GM21515 (cell line): ENCODE measurements at regions not wholly inside any gene's neighbourhood (a gene's known extent, or its start where the extent isn't known, plus 50 kb on each side); places are given as distances from the start of the nearest gene placed in this dataset.

Source experiments
- ATAC-seq: cut with Tn5 transposase; IDR thresholded peaks from one replicate; pipeline ENCODE4 v1.9.1; 2021; ENCODE audit not compliant: unreplicated experiment

DNA sequence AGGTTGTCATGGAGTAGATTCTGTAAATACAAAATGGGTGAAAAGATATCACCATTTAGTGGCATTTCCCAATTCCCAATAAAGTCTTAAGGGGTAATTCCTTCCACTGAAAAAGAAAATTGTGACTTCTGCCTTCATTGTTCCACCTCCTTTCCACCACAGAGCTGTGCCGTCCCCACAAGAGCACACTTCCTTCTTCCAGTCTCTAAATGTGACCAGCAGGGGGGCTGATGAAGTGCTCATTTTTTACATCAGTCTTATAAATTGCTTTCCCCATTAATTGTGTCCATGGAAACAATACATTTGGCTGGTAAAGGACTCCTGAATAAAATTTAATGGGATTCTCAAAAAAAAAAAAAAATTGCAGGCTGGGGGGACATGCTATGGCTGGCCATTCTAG is 260.8 kb upstream of the PSMD7 start:
- ATAC-seq = no peak

DNA sequence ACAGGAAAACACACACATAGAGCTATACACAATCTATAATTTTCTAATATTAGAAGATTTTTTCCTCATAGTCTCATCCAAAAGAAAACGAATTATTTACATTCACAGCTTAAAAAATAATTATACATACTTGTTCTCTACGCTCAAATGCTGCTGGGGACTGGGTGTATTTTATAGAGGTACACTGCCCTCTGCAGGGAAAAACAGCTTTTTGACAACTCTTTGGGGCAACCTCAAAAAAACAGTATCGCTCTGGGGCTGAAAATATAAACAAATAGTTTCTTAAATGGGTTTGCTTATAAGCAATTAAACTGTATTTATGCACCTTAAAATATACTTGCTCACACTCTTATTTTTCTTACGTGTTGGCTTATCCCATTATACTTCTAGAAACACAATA is 261.8 kb upstream of the PSMD7 start:
- no peak for ATAC-seq

DNA sequence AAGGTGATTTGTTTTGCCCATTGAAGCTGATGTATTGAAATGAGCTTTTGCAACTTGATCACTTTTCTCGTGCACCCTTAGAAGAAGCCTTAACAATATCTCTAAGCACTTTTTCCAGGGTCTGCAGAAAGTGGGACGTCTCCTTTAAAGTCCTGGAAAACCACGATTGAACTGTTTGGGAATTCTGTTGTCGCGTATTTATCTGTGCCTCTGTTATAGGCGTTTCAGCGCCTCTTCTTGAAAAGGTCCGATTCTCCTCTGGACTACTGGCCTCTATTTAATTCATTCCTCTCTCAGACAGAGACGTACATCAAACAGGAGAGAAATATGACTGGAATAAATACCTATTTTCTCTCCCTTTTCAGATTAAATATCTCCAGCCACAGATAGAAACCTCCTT is 262.4 kb upstream of the PSMD7 start:
- no peak for ATAC-seq

DNA sequence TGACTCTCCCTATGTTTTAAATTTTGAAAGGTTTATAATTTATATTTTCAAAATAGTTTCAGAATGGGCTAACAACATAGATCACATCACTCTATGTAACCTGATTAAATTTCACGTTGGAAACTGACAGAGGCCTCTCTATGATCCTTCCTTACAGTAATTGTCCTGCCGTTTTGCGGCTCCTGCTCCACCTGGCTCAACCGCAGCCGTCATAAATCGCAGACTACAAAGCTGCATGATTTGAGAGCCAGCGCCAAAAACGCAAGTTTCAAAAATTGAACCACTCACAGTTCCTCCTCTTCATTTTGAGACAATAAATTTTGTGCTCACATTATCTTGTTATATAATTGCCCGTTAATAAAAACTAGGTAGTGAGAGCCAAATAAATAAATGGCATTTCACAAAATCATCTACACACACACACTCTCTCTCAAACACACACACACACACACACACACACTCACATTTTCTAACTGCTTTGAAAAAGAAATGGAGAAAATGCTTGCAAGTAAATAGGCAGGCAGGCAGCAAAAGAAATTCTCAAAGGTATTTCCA is 263.1 kb upstream of the PSMD7 start:
- ATAC-seq = no peak

DNA sequence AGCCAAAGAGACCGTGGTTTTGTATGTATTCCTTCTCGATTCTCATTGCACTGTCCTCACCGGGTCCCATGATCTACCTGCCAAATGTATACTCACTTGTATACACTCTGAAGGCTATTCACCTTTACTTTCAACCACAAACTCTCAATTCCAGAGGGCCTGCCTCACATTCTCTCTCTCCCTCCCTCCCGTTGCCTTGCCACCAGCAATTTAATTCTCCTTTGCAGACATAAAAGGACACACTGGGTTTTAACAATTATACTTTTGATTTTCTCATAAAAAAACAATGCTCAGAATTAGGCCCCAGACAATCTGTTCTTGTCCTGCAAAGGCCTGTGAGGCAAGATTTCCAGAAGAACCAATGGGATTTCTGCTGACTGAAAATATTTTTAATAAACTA is 265.1 kb upstream of the PSMD7 start:
- ATAC-seq = no peak

DNA sequence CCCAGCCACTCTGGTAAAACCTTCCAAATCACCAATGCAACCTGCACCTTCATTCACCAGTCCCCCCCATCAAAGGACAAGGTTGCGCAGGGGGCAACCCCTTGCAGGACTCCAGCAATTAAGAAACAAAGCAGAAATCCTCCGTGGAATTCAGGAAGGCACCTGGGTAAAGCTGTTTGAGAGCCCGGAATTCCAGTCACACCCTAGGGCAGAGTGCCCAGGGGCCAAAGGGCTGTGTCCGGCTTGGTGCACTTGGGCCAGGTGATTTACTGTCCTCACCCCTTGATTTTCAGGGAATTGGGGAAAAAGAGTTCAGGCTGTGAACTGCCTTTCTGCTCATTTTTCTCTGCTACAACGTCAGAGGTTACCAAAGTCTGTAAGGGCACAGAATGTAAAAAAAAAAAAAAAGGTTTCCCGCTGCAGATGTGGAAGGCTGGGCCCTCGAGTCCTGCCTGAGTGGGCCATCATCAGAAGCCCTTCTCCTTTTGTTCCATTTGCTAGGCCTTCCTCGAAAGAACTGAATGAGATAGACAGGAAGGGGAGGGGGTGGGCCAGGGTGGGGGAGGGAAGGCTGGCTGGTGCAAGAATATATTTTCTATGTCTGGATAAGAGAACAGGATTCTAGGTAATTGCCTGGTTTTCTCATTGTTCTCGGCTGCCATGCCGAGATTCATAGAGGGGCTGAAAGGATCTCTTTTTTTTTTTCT is 266.5 kb upstream of the PSMD7 start:
- no peak for ATAC-seq

DNA sequence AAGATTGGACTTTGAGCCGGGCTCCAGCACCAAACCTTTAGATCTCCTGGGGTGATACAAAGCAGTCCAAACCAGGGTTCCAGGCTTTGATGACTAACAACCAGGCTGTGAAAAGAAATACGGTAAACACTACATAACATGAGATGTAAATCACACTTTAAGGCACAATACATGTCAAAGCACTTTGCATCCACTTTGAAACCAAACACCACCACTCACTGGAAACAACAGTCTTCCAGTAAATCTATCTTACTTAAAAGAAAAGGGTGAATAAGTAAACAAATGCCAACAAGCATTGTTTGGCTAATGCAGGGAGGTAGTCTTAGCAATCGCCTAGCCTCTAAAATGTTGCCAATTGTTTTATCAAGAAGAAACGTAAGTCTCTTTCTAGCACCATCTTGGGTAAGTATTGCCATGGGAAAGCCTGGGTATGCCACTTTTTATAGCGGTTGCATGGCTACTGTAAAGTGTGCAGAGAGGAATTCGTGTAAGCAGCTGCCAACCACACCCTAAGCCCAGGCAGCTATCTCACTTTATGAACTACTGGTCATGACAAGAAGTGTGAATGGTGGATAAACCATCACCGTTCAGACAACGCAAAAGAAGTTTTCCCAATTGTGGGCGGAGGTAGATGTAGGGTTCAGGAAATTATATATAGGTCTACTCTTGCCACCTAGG is 267.4 kb upstream of the PSMD7 start:
- no peak for ATAC-seq

DNA sequence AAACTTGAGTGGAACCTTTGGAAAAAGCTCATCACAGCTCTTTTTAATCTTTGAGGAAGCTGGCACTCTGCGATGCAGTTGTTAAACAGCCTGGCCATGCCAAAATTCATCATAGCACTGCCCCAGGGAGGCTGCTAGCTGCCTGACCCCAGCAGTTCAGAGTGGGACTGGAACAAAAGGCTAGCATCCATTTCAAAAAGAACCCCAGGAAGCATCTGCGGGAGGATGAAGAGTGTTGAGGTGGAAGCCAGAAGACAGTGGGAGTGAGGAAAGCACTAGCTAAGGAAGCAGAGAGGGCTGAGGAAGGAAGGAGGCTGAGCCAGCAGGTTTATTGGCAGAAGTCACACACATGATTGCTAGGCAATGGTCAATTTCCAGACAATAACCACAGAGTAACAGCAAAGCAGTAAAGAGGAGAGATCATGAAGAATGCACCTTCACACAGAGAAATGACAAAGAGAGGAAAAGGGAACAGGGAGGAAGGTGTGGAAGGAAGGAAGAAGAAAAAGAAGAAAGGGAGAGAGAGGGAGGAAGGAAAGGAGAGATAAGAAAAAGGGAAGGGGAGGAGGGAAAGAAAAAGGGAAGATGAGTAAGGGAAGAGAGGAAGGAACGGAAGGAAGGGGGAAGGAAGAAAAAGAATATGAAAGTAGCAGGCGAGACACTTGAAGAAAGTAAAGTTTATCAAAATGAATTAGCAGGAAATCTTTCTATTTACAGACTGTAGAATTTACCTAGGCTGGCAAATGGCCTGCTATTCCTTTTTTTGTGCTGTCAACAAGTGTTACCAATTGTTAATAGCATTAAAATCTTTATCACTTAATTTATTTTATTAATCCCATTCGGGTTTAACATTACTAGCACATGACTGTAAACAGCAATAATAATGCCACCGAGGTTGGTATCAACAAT is 270.0 kb upstream of the PSMD7 start:
- ATAC-seq = no peak

DNA sequence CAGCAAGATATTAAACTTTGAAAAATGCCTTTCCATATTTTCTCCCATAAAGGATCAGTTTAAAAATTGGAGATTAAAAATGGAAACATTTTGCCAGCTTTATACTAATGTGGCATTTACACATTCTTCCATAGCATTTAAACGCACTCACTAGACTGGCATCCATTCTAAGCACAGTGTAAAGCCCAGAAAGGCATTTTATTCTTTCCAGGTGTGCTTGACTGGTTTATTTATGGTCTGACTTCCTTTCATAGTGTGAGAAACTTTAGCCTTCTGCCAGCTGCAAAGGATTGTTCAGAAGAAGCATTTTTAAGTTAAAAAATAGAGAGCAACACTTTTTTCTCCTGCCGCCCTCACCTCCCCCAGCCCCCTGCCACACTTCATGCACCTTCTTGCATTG is 271.7 kb upstream of the PSMD7 start:
- ATAC-seq = no peak

DNA sequence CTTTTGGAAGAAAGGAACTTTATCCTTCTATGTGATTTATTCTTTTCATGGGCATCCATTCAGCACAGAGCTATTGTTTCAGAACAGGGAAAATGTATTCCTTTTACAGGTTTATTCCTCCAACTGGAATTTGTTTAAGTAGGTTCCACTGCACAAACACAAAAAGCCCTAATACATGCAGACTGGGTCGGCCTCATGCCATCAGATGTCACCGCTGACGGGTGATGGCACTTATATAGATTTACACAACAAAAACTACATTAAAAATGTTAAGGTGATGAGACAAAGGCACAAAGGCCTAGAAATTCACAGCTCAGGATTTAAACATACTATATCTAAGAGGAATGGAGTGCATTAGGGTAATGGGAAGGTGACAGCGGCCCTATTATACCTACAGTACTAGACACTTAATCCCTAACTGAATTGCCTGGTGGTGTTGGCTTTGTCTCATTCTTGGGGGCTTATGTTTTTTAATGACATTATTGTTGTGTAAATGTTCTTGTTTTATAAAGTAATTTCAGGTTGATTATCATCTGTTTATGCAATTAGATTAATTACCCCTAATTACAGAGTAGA is 276.4 kb upstream of the PSMD7 start:
- ATAC-seq = no peak

DNA sequence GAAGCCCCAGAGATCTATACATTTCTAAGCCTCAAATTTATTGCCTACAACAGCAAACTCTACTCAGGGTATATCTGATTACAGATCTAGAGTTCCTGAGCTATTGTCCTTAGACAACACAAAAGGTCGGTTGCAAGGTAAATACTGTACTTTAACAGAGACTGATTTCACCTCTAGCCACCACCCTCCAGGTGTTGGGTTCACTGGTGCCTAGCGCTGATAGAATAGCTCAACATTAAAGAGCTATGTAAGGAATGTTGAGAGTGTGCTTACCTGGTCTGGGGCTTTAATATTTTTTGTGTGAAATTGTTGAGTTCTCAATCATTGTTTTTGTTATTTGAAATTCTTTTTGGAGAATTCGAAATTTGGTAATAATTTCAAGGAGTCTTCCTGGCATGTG is 277.0 kb upstream of the PSMD7 start:
- ATAC-seq = no peak

DNA sequence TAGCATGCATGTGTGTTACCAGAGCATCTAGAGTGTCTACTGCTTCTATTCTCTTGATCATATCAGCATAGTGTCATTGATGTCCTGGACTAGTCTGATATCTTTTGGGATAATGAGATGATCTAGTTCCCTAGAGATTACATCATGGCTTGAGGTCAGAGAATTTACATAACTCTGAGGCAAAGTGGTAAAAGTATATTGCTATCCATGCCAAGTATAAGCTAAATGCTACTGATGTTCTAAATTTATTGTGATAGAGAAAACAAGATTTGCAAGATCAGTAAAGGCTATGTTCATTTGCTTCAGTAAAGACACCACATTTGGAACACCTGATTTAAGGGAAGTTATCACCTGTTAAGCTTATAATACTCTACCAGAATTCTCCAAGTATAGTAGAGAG is 280.7 kb upstream of the PSMD7 start:
- no peak for ATAC-seq

DNA sequence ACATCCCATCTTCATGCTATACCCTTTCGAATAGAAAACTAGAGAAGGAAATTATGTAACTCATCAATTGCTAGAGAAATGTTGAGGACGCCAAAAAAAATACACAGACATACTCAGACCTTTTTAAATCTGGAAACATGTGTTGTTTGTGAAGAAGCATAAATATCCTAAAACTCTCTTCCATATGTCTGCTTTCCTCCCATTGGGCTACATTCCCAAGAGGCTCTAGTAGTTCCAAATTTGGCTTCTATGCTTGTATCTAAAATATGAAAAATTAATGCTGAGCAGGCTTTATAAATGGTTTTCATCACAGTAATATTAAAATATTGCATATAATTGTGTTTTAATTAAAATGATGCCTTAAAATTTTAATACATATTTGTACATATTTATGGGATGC is 297.9 kb upstream of the PSMD7 start:
- no peak for ATAC-seq

DNA sequence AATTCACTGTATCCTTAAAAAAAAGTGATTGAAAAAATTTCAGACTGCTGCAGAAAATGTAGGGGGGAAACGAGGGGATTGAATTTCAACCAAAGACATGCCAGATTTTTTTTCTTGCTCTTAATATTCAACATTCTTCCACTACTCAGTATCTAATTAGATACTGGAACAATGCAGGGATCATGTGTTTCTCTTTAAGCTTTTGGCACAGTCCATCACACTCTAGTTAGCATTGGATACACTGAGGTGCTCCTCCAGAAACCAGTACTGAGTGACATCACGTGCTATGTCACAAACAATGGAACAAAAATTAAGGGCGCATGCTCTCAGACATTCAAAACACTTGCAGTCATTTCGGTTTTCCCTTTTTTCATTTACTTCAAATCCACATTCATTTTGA is 298.6 kb upstream of the PSMD7 start:
- ATAC-seq = no peak

DNA sequence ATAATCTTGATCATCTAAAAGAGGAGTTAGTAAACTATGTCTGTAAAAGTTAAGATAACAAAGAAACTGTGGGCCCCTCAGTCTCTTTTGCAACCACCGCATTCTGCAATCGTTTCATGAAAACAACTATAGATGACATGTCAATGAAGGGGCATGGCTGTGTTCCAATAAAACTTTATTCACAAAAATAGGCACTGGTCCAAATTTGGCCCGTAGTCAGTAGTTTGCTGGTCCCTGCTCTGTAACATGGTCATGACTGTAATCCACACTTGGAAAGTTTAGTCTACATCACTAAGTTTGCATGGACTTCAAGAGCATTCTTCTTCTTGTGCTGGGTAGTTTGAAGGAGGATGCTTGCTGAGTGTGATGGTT is 299.3 kb upstream of the PSMD7 start:
- ATAC-seq = no peak

DNA sequence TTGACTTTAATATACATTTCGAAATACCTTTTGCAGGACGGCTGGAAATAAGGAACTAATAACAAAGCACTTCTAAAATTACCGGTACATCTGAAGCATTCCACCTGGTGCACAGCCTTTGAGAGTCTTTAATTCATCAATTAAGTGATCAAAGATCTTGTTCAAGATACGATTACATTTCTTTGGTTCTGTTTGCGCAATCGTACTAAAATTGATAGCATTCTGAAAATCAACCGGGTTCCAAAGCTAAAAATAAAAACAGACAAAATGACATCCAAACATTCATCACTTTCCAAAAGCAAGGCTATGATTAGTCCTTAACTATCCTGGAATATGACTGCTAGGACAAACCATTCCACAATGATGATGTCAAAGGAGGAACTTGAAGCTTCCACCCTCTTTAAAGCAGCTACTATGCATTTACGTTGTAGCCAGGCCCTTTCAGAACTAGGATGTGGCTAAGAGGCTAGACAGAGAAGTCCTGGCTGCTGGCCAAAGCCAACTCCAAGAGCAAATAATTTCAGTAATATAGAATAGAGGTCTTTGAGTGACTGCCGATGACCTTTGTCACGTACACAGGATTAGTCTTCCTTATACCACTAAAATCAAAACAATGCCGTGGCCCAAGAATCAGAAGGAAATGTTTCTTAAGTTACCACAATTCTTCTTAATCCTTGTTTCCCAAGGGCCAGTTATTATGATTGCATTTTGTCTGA is 299.8 kb upstream of the PSMD7 start:
- ATAC-seq = no peak

DNA sequence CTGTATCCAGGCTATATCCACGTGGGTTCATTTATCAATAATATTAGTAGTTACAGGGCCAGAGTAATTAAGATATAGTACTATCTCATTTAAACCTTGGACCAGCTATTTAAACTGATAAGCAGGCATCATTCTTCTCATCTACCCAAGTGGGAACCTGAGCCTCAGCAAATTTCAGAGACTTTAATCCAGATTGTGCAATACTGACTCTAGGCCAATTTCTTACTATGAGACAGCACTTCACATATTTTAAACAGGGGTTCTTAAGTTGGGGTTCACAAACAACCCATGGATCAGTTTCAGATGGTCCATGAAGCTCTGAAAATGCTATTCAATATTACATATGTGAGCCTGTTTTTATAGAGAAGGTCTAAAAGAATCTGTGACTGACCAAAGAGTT is 302.7 kb upstream of the PSMD7 start:
- ATAC-seq = no peak

DNA sequence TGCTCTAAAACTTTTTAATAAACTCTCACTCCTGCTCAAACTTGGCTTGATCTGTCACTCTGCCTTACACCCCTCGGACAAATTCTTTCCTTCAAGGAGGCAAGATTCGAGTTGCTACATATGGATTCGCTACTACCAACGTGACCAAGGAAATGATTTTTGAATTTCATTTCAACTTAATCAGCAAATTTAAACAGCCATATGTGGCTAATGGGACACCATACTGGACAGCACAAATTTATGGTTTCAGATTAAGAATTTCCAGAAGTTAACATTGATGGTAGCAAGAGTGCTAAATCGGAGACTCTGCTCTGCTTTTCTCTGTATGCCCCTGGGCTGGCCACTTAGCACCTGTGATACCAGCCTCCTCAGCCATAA is 318.2 kb upstream of the PSMD7 start:
- no peak for ATAC-seq

DNA sequence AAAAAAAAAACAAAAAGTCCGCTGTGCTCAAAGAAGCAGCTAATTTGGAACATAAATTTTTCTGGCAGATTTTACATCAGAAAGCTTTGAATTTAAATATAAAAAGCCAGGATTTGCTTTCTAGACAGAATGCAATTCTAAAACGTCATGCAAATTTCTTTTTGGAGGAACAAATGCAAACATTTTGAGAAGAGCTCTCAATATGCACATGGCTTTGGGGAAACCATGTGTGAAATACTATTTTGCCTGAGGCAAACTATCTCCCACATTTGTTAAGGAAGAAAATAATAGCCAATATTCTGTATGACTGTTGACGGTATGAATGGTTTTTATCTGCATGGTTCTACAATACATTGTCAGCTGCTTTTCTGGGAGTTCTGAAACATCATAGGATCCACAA is 320.0 kb upstream of the PSMD7 start:
- no peak for ATAC-seq

DNA sequence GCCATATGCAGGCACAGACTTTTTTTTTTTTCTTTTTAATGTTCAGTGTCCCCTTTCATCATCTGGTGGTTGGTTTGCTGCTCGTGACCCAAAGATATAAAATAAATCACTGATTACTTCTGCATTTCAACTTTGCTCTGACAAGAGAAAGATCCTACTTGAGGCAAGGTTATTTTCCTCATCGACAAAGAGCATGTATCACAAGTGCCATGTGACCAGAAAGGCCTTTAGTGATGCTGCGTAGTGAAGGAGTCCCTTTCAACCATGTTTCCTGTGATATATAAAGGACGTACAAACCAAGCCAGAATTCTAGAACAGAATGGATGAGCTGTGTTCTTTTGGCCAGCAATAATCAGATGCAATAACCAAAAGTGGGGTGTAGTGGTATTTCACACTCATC is 323.4 kb upstream of the PSMD7 start:
- no peak for ATAC-seq

DNA sequence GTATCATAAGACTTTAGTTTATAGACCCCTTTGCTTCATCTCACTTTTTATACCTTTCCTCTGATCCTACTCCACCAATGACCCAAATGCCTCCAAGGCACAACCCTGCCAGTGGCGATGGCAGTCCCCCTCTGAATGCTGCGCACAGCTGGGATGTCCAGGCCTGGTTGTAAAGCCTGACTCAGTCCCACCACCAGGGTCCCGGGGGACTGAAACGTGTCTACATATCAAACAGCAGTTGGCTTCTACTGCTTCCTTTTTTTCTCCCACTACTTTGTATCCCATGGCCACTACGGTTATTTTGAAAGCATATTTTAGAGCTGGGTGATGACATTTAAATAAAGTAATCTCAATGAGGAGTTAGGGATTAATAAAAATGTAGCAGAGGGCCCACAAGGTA is 329.8 kb upstream of the PSMD7 start:
- no peak for ATAC-seq
